ENCODE measurements at regions not wholly inside any gene's neighbourhood (a gene's known extent, or its start where the extent isn't known, plus 50 kb on each side); places are given as distances from the start of the nearest gene placed in this dataset.
"Not testable (repeated sequence)": the region's sequence is repeated elsewhere in the genome, so short reads cannot be mapped to it uniquely, and the experiment has no call there.

- DNase-seq; H3K27ac ChIP-seq; H3K4me1 ChIP-seq; intact Hi-C loops (cut with DNase I; ENCODE audit: low total_unique reads); H3K4me3 ChIP-seq; H3K36me3 ChIP-seq; H3K27me3 ChIP-seq (replicated peaks in 1 of 7); H3K9me3 ChIP-seq: not testable (repeated sequence)
- 24 to 56% (median 38%) methylated on average over 2 to 3 of the region's 5 CpGs for WGBS, 5 donors
Observed at GRCh38 chr2:87647737-87648498, 100.0 kb upstream of the PLGLB2 start.

DNA sequence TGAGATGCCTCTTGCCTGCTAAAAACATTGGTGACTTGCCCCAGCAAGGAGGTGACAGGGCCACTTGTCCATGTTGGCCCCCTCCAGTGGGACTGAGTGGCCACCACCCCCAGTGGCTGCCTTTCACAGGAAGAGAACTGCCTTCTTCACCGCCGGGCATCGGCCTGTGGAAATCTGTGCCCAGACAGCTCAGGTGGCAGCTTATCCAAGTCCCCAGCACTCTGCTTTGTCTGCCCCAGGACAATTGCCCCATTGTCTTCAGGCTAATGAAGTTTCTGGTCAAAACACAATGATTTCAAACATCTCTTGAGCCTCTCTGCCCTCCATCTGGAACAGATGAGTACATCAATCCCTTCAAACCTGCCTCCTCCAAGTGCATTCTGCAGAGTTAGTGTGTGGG, 99.1 kb upstream of the PLGLB2 start:
- H3K36me3 ChIP-seq; H3K4me3 ChIP-seq; H3K27ac ChIP-seq; H3K4me1 ChIP-seq; intact Hi-C loops (cut with DNase I; ENCODE audit: low total_unique reads); H3K9me3 ChIP-seq; H3K27me3 ChIP-seq (replicated peaks in 1 of 7); DNase-seq: not testable (repeated sequence)
- no CpG with 5 or more reads among the region's 3 CpGs for WGBS, 5 donors

DNA sequence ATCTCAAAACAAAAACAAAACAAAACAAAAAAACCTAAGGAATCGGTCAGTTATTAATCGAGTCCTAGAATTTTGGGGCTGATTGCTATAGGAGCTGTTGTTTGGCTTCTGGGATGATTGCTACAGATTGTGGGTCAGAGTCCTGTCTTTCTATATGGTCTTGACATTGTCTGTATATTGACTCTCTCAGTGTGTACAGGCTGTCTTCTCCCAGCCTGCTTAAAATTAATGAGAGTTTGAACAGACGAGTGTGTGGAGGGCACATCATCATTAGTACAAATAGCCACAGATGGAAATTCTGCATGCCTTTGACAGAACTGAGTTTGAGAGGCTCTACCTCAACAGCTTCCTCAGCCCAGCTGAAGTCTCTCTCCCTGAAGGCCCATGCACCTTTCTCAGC, 98.0 kb upstream of the PLGLB2 start:
- H3K36me3 ChIP-seq; H3K27me3 ChIP-seq (replicated peaks in 1 of 7); intact Hi-C loops (cut with DNase I; ENCODE audit: low total_unique reads); DNase-seq; H3K4me3 ChIP-seq; H3K27ac ChIP-seq; H3K4me1 ChIP-seq; H3K9me3 ChIP-seq: not testable (repeated sequence)
- 64 to 100% (median 83%) methylated on average over 3 of the region's 3 CpGs for WGBS, 5 donors

DNA sequence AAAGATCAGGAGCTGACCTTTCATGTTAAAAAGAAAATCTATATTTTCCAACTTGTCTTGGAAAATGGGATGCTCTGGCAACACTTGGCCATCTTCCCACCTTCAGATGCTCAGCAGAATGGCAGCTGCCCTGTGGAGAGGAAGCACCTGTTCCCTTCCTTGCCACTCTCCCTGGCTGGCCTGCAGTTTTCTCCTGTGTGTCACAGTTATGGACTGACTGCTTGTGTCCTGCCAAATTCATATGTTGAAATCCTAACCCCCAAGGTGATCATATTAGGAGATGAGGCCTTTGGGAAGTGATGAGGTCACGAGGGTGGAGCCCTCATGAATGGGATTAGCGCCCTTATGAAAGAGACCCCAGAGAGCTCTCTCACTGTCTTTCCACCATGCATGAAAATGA, 97.0 kb upstream of the PLGLB2 start:
- intact Hi-C loops (cut with DNase I; ENCODE audit: low total_unique reads); H3K36me3 ChIP-seq: not testable (repeated sequence)
- 100% methylated on average over 1 of the region's 2 CpGs; no CpG with 5 or more reads in 4 of the 5 donors for WGBS, 5 donors

GRCh38 chr2:87651589-87651988, 96.3 kb upstream of the PLGLB2 start:
- H3K4me3 ChIP-seq; DNase-seq; H3K4me1 ChIP-seq; H3K9me3 ChIP-seq; H3K27ac ChIP-seq; intact Hi-C loops (cut with DNase I; ENCODE audit: low total_unique reads); H3K36me3 ChIP-seq; H3K27me3 ChIP-seq (replicated peaks in 1 of 7): not testable (repeated sequence)
- WGBS, 5 donors, result 81 to 100% (median 93%) methylated on average over 1 to 2 of the region's 2 CpGs

More for the DNA sequence above, 97.0 kb upstream of the PLGLB2 start:
- not testable (repeated sequence) for H3K9me3 ChIP-seq; H3K4me1 ChIP-seq; DNase-seq; H3K27ac ChIP-seq; H3K4me3 ChIP-seq; H3K27me3 ChIP-seq (replicated peaks in 1 of 7)

- intact Hi-C loops (cut with DNase I; ENCODE audit: low total_unique reads); H3K27me3 ChIP-seq (replicated peaks in 1 of 7); H3K4me3 ChIP-seq; H3K27ac ChIP-seq; DNase-seq; H3K4me1 ChIP-seq; H3K36me3 ChIP-seq; H3K9me3 ChIP-seq: not testable (repeated sequence)
Observed at GRCh38 chr2:87653373-87653772, 94.5 kb upstream of the PLGLB2 start.

GRCh38 chr2:87654136-87654814, 93.6 kb upstream of the PLGLB2 start:
- WGBS, 5 donors, result 75 to 88% (median 78%) methylated on average over 5 to 7 of the region's 7 CpGs
- H3K36me3 ChIP-seq; H3K27ac ChIP-seq; H3K4me1 ChIP-seq; DNase-seq; intact Hi-C loops (cut with DNase I; ENCODE audit: low total_unique reads); H3K9me3 ChIP-seq; H3K27me3 ChIP-seq (replicated peaks in 1 of 7); H3K4me3 ChIP-seq: not testable (repeated sequence)

DNA sequence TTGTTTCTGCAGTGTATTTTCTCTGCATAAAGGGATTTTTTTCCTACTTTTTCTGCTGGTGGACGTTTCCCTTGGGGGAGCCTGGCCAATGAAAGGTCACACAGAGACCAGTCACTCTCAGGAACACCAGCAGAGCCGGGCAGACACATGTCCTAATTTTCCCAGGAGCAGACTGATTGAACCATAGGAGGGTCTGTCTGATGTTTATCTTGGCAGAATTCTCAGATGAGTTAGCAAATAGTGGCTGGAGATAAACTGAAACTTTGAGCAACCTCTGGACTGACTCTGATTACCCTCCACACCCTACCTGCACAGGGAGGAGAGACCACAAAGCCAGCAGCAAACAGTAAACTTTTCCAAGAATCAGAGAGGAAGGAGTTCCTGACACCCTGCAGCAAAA, 90.0 kb upstream of the PLGLB2 start:
- H3K36me3 ChIP-seq; intact Hi-C loops (cut with DNase I; ENCODE audit: low total_unique reads); H3K27me3 ChIP-seq (replicated peaks in 1 of 7); DNase-seq; H3K9me3 ChIP-seq; H3K4me1 ChIP-seq; H3K4me3 ChIP-seq; H3K27ac ChIP-seq: not testable (repeated sequence)
- WGBS, 5 donors, result 56 to 75% (median 63%) methylated on average over 1 to 2 of the region's 2 CpGs

DNA sequence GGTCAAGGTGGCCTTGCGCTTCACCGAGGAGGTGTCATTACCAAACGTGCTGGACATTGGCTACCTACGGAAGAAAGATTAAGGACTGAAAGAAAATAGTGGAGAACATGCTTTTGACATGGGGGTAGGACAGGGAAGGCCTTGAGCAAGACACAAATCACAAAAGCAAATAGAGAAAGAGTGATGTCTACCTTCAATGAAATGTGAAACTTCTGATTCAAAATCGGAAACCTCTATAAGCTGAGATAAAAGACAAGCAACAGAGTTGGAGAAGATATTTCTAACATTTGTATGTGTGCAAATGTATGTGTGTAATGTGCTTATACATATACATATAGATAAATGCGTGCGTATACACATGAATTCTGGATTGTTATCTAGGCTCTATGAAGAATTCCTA, 89.5 kb upstream of the PLGLB2 start:
- H3K36me3 ChIP-seq; DNase-seq; H3K4me3 ChIP-seq; H3K4me1 ChIP-seq; H3K27ac ChIP-seq; intact Hi-C loops (cut with DNase I; ENCODE audit: low total_unique reads); H3K27me3 ChIP-seq (replicated peaks in 1 of 7); H3K9me3 ChIP-seq: not testable (repeated sequence)
- 89 to 96% (median 93%) methylated on average over 1 to 3 of the region's 7 CpGs; no CpG with 5 or more reads in 2 of the 5 donors for WGBS, 5 donors

DNA sequence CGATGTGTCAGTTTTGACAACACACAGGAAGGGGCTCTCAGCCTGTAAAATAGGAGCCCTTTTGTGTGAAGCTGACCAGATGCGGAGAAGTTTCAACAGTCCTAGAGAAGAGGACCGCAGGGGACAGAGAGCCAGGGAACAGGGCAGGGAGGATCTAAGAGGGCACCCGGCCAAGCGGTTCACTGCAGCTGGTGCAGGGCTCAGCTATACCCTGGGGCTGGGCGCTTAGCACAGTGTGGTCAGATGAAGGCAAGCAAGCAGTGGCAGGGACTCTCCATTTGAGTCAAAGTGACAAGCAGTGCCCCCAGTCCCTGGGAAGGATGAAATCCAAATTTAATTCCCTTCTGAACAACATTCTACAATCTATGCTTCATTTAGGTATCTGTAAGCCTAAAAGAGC, 88.9 kb upstream of the PLGLB2 start:
- DNase-seq; H3K27ac ChIP-seq; H3K9me3 ChIP-seq; intact Hi-C loops (cut with DNase I; ENCODE audit: low total_unique reads); H3K27me3 ChIP-seq (replicated peaks in 1 of 7); H3K4me1 ChIP-seq; H3K4me3 ChIP-seq; H3K36me3 ChIP-seq: not testable (repeated sequence)
- WGBS, 5 donors, result 79 to 98% (median 95%) methylated on average over 2 to 5 of the region's 6 CpGs

GRCh38 chr2:87660164-87660563, 87.7 kb upstream of the PLGLB2 start:
- H3K4me3 ChIP-seq; H3K9me3 ChIP-seq; H3K27ac ChIP-seq; intact Hi-C loops (cut with DNase I; ENCODE audit: low total_unique reads); H3K36me3 ChIP-seq; H3K27me3 ChIP-seq (replicated peaks in 1 of 7); H3K4me1 ChIP-seq; DNase-seq: not testable (repeated sequence)
- WGBS, 5 donors, result 92 to 99% (median 93%) methylated on average over 7 to 9 of the region's 10 CpGs

All from spleen (tissue), 11 donors.